ENCODE measurements at regions not wholly inside any gene's neighbourhood (a gene's known extent, or its start where the extent isn't known, plus 50 kb on each side); places are given as distances from the start of the nearest gene placed in this dataset.

GRCh38 chr5:155091063-155091648 lies 77.6 kb downstream of the KIF4B start:
- DNase-seq: no peak
- WGBS, 5 donors: 50 to 76% (median 73%) methylated on average over 2 of the region's 2 CpGs

GRCh38 chr5:155091768-155092717 lies 78.5 kb downstream of the KIF4B start:
- WGBS, 5 donors: 60 to 75% (median 70%) methylated on average over 2 of the region's 2 CpGs
- Histone ChIP-seq H3K9me3 (no peaks in the 10 kb centered on the region), H3K27me3 (replicated peaks in 1 of 7) (no peaks in the 10 kb centered on the region), H3K4me3 (no peak overlapping the region), H3K27ac (no peak overlapping the region), H3K4me1 (no peaks in the 10 kb centered on the region), H3K36me3 (no peaks in the 10 kb centered on the region)
- no peak for DNase-seq
- intact Hi-C loops (cut with DNase I; ENCODE audit: low total_unique reads): no loop called here
- TF ChIP-seq POLR2A (IDR thresholded peaks at IDR 0.05): no peak

More at GRCh38 chr5:155091063-155091648, 77.6 kb downstream of the KIF4B start:
- Histone ChIP-seq H3K27me3 (replicated peaks in 1 of 7) (no peaks in the 10 kb centered on the region), H3K36me3 (no peaks in the 10 kb centered on the region), H3K4me3 (no peak overlapping the region), H3K27ac (no peak overlapping the region), H3K9me3 (no peaks in the 10 kb centered on the region), H3K4me1 (no peaks in the 10 kb centered on the region)
- TF ChIP-seq POLR2AphosphoS5 (IDR thresholded peaks at IDR 0.05): no peak
- no peak for TF ChIP-seq POLR2A (IDR thresholded peaks at IDR 0.05)
- no peak for TF ChIP-seq CTCF (IDR thresholded peaks at IDR 0.05 in 8 of 11, conservative IDR thresholded peaks at IDR 0.05 in 3 of 11)
- intact Hi-C loops (cut with DNase I; ENCODE audit: low total_unique reads): no loop called here

GRCh38 chr5:155094455-155094854 lies 80.9 kb downstream of the KIF4B start:
- WGBS, 5 donors: 77 to 93% (median 85%) methylated on average over 1 of the region's 1 CpG
- intact Hi-C loops (cut with DNase I; ENCODE audit: low total_unique reads): no loop called here
- DNase-seq: no peak

GRCh38 chr5:155097995-155098394 lies 84.4 kb downstream of the KIF4B start:
- intact Hi-C loops (cut with DNase I; ENCODE audit: low total_unique reads): no loop called here
- 65 to 91% (median 88%) methylated on average over 2 of the region's 2 CpGs for WGBS, 5 donors
- no peak for TF ChIP-seq POLR2A (IDR thresholded peaks at IDR 0.05)
- no peak for TF ChIP-seq POLR2AphosphoS5 (IDR thresholded peaks at IDR 0.05)
- TF ChIP-seq CTCF (IDR thresholded peaks at IDR 0.05 in 8 of 11, conservative IDR thresholded peaks at IDR 0.05 in 3 of 11): no peak

More at GRCh38 chr5:155094455-155094854, 80.9 kb downstream of the KIF4B start:
- TF ChIP-seq POLR2AphosphoS5 (IDR thresholded peaks at IDR 0.05) (no peak), POLR2A (IDR thresholded peaks at IDR 0.05) (no peak), CTCF (IDR thresholded peaks at IDR 0.05 in 8 of 11, conservative IDR thresholded peaks at IDR 0.05 in 3 of 11) (no peak)
- Histone ChIP-seq H3K9me3 (no peaks in the 10 kb centered on the region), H3K36me3 (no peaks in the 10 kb centered on the region), H3K27ac (no peak overlapping the region), H3K4me1 (no peaks in the 10 kb centered on the region), H3K27me3 (replicated peaks in 1 of 7) (no peaks in the 10 kb centered on the region), H3K4me3 (no peak overlapping the region)

More at GRCh38 chr5:155097995-155098394, 84.4 kb downstream of the KIF4B start:
- no peak for DNase-seq
- H3K9me3 ChIP-seq: no peaks in the 10 kb centered on the region
- no peaks in the 10 kb centered on the region for H3K36me3 ChIP-seq
- H3K4me1 ChIP-seq: no peaks in the 10 kb centered on the region
- peaks cover 0 to 6% (median 0%) of the 10 kb centered on the region in 7 donors for H3K27me3 ChIP-seq (replicated peaks in 1 of 7)
- H3K4me3 ChIP-seq: no peak overlapping the region
- H3K27ac ChIP-seq: no peak overlapping the region

All from spleen (tissue), 11 donors.